ENCODE measurements at regions not wholly inside any gene's neighbourhood (a gene's known extent, or its start where the extent isn't known, plus 50 kb on each side); places are given as distances from the start of the nearest gene placed in this dataset.
"Not testable (repeated sequence)": the region's sequence is repeated elsewhere in the genome, so short reads cannot be mapped to it uniquely, and the experiment has no call there.

- TF ChIP-seq CTCF (conservative IDR thresholded peaks at IDR 0.05); EZH2 (IDR thresholded peaks at IDR 0.05; ENCODE audit: low read depth): not testable (repeated sequence)
These were observed 203.0 kb upstream of the ZNF658 start for GRCh38 chr9:66697343-66698065.

Measured in PC-9 (cell line).